Glomerular visceral epithelial cell (primary cell): ENCODE measurements at regions not wholly inside any gene's neighbourhood (a gene's known extent, or its start where the extent isn't known, plus 50 kb on each side); places are given as distances from the start of the nearest gene placed in this dataset.
A peak's percentile ranks its signal among the peaks of the same experiment; 100 is the strongest.
"Not testable (repeated sequence)": the region's sequence is repeated elsewhere in the genome, so short reads cannot be mapped to it uniquely, and the experiment has no call there.

Experiments
- DNase-seq: peaks from one replicate; pipeline ENCODE4 v3.0.0-alpha.2; 2016; ENCODE audit errors: extremely low spot score

- no peak for DNase-seq
Observed at GRCh38 chr2:187782301-187782700, 228.1 kb upstream of the TFPI start.

GRCh38 chr2:187783446-187783845, 229.2 kb upstream of the TFPI start:
- no peak for DNase-seq

GRCh38 chr2:187784138-187784537, 229.9 kb upstream of the TFPI start:
- not testable (repeated sequence) for DNase-seq

DNA sequence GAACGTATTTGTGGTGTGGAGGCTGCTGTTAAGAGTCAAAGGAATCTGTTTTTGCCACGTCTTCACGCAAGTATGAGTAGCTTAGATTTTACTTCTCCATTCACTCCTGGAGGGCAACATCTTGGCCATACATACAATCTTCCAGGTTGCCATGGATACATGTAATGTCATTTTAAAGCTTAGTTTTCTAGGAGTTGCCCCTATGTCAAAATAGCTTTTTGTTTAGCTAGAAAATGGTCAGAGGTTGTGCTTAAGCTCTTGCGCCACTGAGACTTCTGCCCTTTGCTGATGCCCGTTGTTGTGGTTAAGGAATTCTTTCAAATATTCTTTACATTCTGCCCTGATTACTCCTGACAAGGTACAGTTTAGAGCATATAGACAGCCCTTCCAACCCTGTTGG, 245.4 kb upstream of the TFPI start:
- no peak for DNase-seq

- DNase-seq: no peak
Observed at GRCh38 chr2:187803816-187804215, 249.6 kb upstream of the TFPI start.

DNA sequence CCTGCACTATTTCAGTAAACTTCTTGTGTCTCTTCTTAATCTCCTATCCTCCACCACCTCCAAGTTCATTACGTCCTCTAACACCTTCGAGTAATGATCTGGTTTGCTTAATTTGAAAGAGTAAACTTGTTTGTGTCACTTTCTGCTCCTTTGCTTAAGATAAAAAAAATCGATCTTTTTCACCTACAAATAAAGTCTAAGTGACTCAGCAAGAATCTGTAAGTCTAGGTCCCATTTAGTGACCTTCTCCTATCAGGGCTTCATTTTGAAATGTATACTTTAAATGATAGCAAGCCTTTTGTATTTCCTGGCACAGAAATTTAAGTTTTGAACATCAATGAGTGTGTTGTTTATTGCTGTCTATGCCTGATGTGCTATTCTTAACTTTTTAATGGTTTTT, 260.9 kb upstream of the TFPI start:
- DNase-seq: no peak

DNA sequence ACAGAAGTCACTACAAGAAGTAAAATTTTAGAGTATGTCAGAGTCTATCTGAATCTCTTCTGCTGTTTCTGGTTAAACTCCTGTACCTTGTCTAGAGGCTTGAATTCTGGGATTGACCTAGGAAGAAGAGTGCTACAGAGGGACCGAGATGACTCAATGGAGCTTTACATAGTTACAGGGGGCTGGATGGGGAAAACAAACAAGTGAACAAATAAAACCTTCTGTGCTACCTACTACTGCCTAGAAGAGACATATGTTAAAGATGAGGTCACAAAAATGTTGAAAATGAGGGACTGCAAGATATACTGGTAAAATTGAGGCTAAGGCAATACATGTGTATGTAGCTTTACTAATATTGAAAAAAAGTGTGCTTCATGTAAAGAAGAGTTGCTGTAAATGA, 265.4 kb upstream of the TFPI start:
- DNase-seq: no peak

DNA sequence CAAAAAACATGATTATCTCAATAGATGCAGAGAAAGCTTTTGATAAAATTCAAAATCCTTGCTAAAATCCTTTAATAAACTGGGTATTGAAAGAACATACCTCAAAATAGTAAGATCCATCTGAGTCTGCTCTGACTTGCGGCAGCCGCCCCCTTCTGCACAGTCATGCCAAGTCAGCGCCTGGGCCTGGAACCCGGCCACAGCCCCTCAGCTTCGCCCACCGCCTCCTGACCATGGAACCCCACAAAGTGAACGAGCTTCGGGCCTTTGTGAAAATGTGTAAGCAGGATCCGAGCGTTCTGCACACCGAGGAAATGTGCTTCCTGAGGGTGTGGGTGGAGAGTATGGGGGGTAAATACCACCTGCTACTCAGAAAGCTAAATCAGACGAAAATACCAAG, 270.9 kb upstream of the TFPI start:
- no peak for DNase-seq

GRCh38 chr2:187826023-187826422, 271.8 kb upstream of the TFPI start:
- DNase-seq: peak; percentile 82

- DNase-seq: no peak
Observed at GRCh38 chr2:187834787-187835186, 280.6 kb upstream of the TFPI start.

- no peak for DNase-seq
Observed at GRCh38 chr2:187838690-187839089, 284.5 kb upstream of the TFPI start.

- no peak for DNase-seq
Observed at GRCh38 chr2:187842315-187842714, 288.1 kb upstream of the TFPI start.

DNA sequence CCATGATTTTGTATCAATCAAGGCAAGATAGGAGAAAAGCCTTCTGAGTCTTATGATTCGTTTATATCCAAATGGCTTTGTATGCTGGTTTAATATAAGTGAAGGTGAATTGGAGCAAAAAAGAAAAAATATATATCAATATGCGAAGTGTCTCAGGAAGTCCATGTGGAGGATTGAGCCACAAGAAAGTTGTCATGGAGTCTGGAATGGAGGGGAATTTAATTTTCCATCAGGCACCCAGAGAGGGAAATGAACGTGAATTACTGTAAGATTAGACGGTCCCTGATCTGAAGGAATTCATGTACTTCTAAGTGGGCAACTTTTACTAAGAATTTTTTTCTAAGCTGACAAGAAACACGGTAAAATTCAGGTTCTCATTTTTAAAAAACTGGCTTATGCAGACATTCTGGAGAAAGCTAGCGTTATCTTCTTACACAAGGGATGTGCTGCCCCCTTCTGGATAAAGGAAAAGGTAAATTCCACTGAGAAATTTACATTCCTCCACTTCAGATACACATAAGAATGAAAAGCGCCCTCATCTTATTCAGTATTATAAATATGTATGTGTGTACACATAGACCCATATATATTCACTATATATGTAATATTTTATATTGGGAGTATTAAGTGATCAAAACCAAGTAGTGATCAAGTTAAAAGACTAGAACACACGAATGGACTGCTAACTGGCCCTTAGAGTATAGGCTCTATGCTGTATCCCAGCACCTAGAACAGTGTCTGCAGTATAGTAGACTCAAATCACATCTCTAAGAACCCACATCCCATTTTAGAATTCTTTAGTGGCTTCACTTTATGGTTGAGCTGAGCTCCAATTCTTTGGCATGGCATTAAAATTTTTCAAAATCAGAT, 289.0 kb upstream of the TFPI start:
- DNase-seq: peak; percentile 78

DNA sequence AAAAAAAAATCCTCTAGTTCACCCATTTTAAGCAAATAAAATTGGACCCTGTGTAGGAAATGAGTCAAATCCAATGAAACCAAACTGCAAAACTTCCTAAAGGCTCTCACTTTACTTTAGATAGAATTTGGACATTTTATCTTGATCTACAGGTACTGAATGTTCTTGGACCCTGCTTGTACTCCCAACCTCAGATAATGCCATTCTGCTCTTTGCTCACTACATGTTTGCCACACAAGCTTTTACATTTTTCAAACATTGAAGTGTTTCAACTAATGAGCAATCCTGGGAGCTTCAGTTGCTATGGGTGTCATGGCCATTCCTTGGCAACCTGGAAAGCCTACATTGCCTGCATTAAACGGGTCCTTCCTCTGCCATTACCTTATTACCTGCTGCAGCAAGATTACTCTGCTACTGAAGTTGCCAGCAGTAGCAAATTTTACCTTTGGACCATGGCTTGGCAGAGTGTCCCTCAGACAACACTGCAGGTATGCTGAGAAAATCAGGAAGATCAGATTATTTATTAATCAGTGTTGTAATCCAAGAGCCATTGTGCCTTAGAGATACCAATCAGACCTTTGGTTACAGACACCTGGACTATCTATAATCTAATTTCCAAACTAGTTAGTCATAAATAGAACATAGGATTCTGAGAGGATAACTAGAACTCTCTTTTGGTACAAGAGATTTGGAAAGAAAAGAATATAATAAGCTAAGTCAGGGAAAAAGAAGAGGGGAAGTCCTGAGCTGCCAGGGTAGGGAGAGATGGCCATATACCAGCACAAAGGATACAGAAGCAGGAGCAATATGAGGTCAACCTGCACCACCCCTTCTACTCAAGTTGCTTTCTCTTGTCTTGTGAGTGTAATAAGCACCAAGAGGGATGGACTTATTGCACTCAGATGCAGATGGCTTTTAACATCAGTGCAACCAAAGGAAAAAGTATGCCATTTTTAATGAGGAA, 293.3 kb upstream of the TFPI start:
- no peak for DNase-seq

GRCh38 chr2:187851955-187852561, 297.8 kb upstream of the TFPI start:
- no peak for DNase-seq

- DNase-seq: no peak
Observed at GRCh38 chr2:187853381-187853791, 299.2 kb upstream of the TFPI start.

DNA sequence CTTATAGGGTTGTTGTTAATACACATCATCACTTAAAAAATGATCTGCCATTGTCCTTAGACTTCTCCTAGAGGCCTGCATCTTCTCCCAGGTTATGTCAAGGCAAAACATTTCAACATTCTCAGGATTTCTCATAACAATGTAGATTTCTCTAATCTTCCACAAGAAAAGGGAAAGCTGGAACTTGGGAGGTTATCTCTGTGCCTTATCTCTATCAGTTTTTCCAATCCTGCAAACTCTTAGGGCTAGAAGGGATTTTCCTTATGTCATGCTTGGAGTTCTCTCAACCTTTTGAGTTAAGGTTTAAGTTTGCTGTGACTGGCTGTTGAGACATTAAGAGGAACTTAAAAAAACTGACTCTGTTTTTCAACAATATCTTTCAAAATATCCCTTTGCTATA, 300.6 kb upstream of the TFPI start:
- DNase-seq: no peak

GRCh38 chr2:187855689-187856088, 301.5 kb upstream of the TFPI start:
- DNase-seq: no peak

DNA sequence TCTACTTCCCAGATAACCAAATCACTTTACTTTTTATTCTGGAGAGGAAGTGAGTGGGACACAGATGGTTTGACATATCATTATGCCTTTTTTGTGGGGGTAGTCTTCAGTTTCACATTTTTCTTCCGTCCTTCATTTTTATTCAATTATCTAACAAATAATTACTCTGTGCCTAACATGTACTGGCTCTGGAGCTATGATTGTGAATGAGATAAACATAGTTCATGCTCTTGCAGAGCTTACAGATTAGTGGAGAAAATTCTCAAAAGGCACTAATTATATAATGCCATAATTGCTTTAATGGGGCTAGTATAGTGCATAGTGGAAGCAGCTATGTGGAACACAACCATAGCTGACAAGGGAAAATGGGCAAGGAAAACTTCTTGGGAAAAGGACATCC, 303.6 kb upstream of the TFPI start:
- DNase-seq: no peak

DNA sequence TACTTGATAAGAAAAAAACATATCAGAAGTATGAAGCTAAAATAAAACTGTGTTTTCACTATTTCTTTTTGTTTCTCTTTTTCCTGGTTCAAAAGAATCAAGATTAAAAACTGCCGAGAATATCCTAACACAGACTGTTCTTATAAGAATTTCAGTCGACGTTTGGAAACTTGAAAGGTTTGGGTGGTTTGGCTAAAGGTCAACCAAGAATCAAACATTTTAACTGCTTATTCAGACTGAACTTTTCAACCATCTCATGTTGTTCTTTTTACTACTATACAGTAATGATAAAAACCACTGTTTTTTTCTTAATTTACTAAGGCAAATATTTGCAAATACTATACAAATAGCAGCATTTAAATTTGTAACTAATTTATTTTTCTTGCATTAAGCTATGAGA, 308.5 kb upstream of the TFPI start:
- no peak for DNase-seq

DNA sequence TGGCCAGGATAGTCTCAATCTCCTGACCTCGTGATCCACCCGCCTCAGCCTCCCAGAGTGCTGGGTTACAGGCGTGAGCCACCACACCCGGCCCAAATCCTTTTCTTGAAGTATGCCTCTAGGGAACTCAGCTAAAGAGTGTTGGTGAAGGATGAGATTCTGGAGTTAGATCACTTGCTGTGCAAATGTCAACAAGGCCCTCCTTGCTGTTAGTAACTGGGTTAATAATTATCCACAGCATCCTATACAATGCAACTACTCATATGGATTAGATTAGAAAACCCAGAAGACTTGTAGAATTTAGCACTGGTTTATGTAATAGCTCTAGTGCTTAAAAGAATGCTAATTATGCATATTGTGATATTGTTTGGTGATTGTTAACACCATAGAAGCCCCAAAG, 310.8 kb upstream of the TFPI start:
- DNase-seq: no peak

GRCh38 chr2:187867165-187867564, 312.9 kb upstream of the TFPI start:
- no peak for DNase-seq
